ENCODE measurements at regions not wholly inside any gene's neighbourhood (a gene's known extent, or its start where the extent isn't known, plus 50 kb on each side); places are given as distances from the start of the nearest gene placed in this dataset.

DNA sequence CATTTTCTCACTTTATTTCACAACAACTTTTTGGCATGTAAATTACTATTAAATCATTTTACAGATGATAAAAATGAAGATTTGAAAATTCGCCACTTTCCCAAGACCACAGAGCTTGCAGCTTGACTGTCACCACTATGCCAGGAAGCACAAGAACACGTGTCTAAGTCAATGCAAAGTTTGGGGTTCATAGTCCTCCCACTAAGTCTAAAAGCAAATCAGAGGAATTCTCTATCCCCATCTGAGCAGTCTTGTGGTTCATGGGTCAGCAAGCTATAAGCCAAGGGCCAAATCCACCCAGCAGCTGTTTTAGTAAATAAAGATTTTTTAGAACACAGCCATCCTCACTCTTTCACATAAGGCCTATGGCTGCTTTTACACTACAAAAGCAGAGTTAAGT is 833.3 kb upstream of the INTU start:
- no peak for FAIRE-seq
- no peak overlapping the region for H3K9ac ChIP-seq (replicated peaks; ENCODE audit: extremely low read depth, insufficient read depth, low read length)

More for the DNA sequence above, 833.3 kb upstream of the INTU start:
- no peak for DNase-seq (ENCODE audit: low read depth, low spot score)
- TF ChIP-seq MYC (IDR thresholded peaks at IDR 0.05; ENCODE audit: low read depth, low read length), result no peak
- no peak for TF ChIP-seq GATA2 (IDR thresholded peaks at IDR 0.05; ENCODE audit: insufficient read depth, insufficient read length, low read depth, low read length)
- no peak for TF ChIP-seq EZH2 (IDR thresholded peaks at IDR 0.05; ENCODE audit: borderline replicate concordance, low read depth, low read length, severe bottlenecking)
- TF ChIP-seq POLR2A (IDR thresholded peaks at IDR 0.05; ENCODE audit: low read depth, low read length), result no peak
- TF ChIP-seq POLR2AphosphoS5 (IDR thresholded peaks at IDR 0.05; ENCODE audit: insufficient read depth, low read depth, low read length), result no peak
- TF ChIP-seq, protein P1, sequence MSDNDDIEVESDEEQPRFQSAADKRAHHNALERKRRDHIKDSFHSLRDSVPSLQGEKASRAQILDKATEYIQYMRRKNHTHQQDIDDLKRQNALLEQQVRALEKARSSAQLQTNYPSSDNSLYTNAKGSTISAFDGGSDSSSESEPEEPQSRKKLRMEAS (IDR thresholded peaks at IDR 0.05; ENCODE audit: insufficient read depth, insufficient read length), result no peak
- TF ChIP-seq, protein P2, sequence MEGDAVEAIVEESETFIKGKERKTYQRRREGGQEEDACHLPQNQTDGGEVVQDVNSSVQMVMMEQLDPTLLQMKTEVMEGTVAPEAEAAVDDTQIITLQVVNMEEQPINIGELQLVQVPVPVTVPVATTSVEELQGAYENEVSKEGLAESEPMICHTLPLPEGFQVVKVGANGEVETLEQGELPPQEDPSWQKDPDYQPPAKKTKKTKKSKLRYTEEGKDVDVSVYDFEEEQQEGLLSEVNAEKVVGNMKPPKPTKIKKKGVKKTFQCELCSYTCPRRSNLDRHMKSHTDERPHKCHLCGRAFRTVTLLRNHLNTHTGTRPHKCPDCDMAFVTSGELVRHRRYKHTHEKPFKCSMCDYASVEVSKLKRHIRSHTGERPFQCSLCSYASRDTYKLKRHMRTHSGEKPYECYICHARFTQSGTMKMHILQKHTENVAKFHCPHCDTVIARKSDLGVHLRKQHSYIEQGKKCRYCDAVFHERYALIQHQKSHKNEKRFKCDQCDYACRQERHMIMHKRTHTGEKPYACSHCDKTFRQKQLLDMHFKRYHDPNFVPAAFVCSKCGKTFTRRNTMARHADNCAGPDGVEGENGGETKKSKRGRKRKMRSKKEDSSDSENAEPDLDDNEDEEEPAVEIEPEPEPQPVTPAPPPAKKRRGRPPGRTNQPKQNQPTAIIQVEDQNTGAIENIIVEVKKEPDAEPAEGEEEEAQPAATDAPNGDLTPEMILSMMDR (IDR thresholded peaks at IDR 0.05; ENCODE audit: extremely low read depth in 1 of 2, insufficient read depth in 1 of 2, low read depth in 1 of 2, low read length in 2 of 2), result no peak
- no peaks in the 10 kb centered on the region for H4K20me1 ChIP-seq (replicated peaks; ENCODE audit: control insufficient read depth, extremely low read depth, insufficient read depth, low read length)
- H3K9me3 ChIP-seq (replicated peaks; ENCODE audit: control insufficient read depth, insufficient read depth, low read length), result no peaks in the 10 kb centered on the region
- dilution Hi-C loops (cut with MboI; ENCODE audit: extremely low pct_ligation_motif_present, low sequenced_read_pairs), result no loop called here
- intact Hi-C loops (cut with micrococcal nuclease), result no loop called here
- H3K4me1 ChIP-seq (ENCODE audit: control insufficient read depth, extremely low read depth, insufficient read depth, low read length), result no peaks in the 10 kb centered on the region
- no TSS peak for BruUV-seq (replicated peaks)
- no peak overlapping the region for H3K27ac ChIP-seq (ENCODE audit: insufficient read depth, low read depth, low read length)
- H3K36me3 ChIP-seq (ENCODE audit: control insufficient read depth in 2 of 2, extremely low read depth in 1 of 2, insufficient read depth in 2 of 2, low read length in 2 of 2), result no peaks in the 10 kb centered on the region
- H3K9me1 ChIP-seq (replicated peaks; ENCODE audit: control insufficient read depth, extremely low read depth, insufficient read depth, low read length), result no peaks in the 10 kb centered on the region
- ChIA-PET CTCF (no interaction called here), POLR2A (no interaction called here)
- H3K79me2 ChIP-seq (ENCODE audit: control insufficient read depth, insufficient read depth, low read length), result no peaks in the 10 kb centered on the region
- no peak overlapping the region for H3K4me3 ChIP-seq (replicated peaks in 1 of 3; ENCODE audit: insufficient read depth in 1 of 3, low read depth in 1 of 3, low read length in 3 of 3)
- H2AFZ ChIP-seq (ENCODE audit: low read depth, low read length), result no peak overlapping the region
- no peaks in the 10 kb centered on the region for H3K27me3 ChIP-seq (ENCODE audit: control insufficient read depth in 2 of 2, insufficient read depth in 2 of 2, low read length in 2 of 2)
- H3K4me2 ChIP-seq (ENCODE audit: insufficient read depth, low read length), result no peak overlapping the region
